HG02973 (cell line): ENCODE measurements at regions not wholly inside any gene's neighbourhood (a gene's known extent, or its start where the extent isn't known, plus 50 kb on each side); places are given as distances from the start of the nearest gene placed in this dataset.

Experiments used
- ATAC-seq: cut with Tn5 transposase; IDR thresholded peaks from one replicate; pipeline ENCODE4 v1.9.1; 2021; ENCODE audit warnings: moderate library complexity; ENCODE audit not compliant: unreplicated experiment

DNA sequence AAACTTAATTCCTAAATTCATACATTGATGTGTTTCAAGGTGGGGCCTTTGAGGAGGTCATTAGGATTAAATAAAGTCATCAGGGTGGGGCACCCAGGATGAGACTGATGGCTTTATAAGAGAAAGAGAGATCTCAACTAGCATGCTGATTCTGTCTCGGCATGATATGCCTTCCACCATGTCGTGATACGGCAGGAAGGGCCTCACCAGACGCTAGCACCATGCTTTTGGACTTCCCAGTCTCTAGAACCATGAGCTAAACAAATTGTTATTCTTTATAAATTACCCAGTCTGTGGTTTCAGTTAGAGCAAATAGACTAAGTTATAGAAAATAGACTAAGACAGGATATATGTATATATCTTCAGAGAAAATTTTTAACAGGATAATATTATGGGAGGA, 759.6 kb downstream of the MED13L start:
- no peak for ATAC-seq

DNA sequence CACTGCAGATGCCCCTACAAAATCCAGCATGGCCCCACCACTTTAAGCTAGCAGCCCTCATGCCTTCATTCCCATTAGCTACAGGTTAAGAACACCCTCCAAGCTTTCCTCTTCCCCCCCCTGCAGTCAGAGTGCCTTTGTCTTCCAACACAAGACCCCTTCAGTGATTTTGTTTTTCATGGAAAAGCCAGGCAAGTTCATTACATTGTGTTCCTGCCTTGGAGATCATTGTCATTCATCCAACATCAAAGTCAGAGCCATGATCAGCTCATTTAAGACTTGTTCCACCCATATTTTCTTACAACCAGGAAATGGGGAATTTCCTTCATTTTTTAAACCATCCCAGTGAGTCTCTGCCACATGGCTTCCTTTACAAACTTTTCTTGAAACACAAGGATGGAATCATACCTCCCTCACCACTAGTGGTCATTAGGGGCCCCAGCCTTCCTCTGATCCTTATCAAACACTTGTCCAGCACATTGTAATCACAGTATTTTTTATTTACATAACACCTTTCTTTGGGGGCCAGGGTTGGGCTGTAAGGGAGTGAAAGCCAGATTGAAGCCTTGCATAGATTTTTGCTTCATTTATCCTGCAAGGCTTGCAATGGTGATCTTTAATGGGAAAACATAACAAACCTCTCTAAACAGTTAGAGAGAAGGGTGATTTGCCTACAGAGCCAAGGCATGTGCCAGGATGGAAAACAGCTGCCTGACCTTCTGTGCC, 765.3 kb downstream of the MED13L start:
- ATAC-seq, result no peak

DNA sequence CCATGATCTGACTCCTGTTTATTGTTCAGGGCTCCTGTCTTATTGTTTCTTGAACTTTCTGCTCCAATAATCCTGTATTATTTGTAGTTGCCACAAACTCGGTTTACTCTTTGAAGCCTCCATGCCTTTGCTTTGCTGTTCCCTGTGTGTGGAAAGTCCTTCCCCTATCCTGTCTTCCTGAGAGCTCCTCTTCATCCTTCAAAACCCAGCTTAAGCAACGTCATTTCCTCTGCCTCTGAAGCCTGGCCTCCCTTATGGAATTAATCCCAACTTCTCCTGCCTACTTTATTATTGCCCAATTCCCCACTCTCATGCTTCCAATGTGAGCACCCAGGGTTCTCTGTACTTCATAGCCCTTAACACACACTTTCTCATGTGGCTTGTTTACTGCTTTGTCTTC, 766.2 kb downstream of the MED13L start:
- ATAC-seq, result no peak

DNA sequence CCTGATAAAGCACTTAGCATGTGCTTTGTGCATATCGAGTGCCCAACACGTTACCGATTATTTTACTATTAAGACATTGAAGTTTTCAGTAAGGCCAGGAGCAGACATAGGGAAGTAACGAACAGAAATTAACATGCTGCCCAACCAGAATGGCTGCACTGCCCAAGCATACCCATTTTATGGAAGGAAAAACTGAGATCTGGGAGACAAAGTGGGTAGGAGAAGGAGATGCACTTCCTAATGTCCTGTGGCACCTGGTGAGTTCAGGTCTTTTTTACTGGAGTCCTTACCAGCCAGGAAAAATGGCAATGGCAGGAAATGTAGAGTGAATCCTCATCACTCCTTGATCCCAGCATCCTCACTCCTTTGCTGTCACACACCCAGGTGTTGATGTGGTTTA, 768.5 kb downstream of the MED13L start:
- no peak for ATAC-seq

DNA sequence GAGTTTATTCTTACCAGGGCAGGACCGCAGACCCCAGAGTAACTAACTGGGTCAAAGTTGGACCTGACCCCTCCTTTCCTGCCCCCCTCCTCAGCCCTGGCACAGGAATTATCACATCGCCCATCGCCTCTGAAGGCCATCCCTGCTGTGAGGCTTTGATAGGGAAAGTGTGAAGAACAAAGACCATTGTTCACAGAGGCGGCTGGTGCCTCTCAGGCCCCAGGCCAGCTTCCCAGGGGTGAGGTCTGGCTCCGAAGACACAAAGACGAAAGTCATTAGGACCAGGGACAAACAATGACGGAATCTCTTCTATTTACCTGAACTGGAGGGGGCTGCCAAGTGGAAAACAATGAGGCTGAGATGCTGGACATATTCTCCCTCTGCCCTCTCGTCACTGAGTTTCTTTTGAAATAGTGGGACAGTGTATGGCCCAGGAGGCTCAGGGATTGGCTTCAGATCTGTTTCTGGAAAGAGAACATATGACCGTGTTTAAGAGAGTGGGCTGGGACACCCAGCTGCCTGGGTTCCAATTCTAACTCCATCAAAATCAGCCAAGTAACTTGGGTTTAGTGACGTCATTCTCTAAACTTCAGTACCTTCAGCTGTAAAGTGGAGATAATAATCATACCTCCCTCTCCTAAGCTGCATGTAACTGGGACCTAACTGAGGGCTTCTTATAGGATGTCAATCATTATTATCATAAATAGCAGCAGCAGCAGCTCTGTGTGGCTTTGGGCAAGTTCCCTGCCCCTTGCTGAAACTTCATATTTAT, 769.4 kb downstream of the MED13L start:
- ATAC-seq, result no peak

DNA sequence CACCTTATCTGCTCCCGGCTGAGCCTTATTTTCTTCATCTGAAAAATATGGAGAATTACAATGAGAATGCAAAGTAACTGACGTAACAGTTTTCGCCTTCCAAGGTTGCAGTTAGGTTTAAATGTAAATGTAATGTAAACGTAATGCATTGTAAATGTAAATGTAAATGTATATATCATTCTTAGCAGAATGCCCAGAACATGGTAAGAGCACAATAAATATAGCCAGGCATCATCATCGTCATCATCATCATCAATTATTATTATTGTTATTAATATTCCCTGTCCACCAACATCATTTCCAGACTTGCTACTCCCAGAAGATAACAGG, 770.0 kb downstream of the MED13L start:
- no peak for ATAC-seq

DNA sequence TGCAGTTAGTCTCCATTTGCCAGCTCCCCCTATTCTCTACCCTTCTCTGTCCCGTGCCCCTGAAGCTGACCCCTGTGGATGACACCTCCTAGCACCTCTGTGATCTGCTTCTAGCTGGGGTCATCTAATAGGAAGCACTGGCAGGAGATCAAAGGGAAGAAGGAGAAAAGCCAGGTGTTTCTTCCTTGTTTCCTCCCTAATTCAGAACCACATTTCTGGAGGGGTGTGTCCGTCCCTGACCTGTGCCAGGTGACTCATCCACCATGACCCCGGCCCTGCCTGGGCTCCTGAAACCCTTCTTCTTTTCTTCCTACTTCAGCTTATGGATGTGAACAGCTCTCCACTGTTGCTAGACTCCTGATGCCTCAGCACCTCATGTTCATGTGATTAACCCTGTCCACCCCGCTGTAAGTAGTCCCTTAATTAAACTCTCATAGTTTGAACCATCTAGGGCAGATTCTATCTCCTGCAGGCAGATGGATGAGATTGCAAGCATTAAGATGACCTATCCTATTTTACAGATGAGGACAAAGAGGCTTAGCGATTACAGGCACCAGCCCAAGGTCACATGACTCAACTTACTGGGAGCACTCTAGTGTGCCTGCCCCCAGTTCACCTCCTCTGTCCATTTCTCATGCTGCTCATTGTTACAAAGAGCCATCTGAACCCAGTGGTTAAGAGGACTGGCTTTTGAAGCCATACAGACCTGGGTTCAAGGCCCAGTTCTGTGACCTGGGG, 770.5 kb downstream of the MED13L start:
- no peak for ATAC-seq

DNA sequence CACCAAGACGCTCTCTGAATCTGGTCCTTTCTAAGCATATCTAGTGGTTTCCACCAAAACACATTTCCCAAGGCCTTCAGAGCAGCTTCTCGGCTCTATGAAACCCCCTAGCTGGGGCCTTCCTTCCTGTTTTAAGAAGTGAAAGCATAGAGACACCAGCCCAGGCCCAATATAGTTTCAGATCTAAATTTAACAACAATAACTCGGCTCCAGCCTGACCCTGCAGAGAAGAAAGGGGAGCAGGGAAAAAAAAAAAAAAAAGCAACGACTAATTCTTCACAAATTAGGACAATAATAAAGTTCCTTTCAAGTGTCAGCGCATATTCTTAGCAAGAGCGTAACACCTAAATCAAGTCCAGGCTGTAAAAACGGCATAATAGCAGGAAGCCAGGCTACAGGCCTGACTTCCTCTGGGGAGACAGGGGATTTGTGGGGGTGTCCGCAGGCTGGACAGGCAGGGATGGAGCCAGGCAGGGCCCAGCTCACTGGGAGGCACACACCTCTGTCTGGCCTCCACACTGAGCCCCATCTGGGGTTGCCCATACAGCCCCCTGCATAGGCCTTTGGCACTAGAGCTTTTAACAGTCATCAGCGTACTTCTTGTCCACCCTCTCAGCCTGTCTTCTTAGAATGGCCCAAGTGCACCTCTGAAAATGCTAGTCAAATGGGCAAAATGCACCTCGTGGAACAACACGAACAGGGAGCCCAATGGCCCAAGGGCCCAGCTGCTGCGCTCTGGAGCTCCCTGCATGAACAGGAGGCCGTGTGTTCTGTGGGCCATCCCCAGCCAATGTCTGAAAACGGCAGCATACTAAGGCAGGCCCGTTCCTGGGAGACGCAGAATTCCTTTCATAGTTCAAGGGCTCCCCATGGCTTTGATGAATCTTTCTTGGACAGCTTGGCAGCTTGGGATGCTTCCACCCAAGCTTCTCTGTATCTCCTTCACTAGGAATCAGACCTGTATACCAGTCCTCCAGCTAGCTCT, 772.9 kb downstream of the MED13L start:
- ATAC-seq, result no peak

DNA sequence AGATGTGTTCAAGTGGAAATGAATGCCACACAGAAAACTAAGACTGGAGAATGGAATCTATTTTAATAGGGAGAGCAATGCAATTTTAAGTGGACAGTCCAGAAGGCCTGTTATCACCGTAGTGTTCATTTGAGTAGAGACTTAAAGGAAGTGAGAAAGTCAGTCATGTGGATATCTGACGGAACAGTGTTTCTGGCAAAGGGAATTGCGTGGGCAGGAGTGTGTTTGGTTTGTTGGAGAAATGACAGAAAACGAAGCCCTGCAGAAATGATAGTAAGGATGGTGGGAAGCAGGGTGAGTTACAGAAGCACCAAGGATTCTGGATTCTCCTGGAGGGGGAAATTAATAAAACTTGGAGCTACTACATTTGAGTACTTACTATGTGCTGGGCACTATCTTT, 776.6 kb downstream of the MED13L start:
- ATAC-seq, result no peak

DNA sequence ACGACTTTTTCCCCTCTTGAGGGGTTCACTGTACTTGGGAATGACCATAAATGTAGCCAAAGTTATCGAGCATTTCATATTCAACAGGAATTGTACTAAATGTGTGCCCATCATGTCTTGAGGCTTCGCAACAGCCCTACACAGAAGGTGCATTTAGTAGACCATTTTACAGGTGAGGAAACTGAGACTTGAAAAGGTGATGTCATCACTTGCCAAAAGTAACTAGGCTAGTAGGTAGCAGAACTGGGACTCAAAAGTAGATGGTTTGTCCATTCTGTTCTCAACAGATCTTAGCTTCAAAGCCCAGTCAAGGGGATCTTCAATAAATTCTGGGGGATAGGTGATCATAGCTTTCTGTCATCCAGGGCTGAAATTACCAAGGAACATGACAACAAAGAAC, 782.2 kb downstream of the MED13L start:
- no peak for ATAC-seq

DNA sequence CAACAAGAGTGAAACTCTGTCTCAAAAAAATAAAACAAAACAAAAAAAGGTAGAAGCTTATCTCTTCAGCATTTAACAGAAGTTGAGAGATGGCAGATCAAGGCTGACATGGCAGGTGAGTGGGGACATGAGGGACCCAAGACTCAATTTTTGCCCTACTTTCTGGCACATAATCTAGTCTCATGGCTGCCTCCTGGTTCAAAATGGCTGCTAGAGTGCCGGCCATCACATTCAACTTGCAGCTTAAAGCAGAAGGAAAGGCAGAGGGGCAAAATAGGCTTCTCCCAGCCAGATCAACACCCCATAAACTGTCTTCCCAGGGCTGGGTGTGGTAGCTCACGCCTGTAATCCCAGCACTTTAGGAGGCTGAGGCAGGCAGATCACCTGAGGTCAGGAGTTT, 784.9 kb downstream of the MED13L start:
- no peak for ATAC-seq

DNA sequence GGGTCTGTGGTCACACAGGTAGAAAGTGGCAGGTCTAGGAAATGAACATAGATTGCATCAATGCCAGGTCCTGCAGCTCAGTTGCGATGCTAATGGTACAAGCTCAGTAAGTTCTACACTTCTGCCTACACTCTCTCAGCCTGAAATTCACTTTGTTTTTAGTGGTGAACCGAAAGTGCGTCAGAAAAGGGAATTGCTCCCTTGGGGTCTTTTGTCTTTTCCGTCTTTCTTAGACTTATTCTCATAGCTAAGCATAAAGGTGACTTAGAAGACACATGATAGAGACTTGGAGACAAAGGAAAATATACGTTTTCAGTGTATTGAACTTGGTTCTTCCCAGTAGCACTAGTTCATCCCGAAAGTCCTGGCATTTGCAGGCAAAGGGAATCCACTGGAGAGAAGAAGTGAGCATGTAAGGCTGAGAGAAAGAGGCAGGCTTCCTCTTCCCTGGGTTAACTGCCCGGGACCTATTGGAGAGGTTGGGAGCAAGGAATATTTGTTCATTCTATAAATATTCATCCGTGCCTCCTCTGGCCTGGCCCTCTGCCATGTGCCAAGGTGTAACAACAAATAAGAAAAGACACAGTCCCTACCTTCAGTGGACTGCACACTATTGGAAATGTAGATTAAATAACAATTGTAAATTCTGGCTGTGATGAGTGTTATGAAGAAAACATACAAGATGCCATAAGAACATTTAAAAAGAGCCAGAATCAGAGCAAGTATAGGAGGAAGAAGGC, 785.8 kb downstream of the MED13L start:
- ATAC-seq, result no peak

DNA sequence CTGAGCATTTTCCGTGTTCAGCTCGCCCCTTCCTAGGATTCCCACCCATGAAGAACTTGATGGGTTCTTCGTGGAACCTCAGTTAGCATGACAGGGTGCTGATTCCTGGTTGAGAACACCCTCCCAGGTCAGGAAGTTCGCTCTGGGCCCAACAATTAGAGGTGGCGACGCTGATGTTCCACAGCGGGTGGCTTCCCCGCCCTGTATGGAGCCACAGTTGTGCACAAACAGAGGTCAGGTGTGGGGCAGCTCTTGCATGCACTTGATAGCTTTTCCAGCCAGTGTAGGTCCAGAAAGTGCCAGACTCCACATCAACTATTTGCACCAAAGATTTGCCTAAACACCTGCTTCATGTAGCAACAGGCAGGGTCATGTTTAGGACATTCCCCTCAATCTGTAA, 788.2 kb downstream of the MED13L start:
- ATAC-seq, result no peak

DNA sequence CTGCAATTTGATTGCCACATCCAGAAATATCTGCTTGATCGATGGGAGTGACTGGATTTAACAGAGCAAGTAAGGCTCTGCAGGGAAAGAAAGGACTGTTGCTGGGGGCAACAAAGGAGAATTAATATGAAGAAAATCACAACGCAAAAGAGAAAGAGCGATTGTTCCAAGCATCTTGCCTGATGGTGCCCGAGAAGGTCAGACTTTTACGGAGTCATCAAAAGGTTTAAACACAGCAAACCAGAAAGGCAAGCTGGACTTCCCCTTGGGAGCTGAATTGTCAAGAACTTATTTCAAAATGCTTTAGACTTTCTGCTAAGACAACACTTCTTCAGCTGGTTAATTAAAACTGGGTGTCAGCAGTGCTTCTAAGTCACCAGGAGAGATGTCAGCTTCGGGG, 791.5 kb downstream of the MED13L start:
- ATAC-seq, result no peak

DNA sequence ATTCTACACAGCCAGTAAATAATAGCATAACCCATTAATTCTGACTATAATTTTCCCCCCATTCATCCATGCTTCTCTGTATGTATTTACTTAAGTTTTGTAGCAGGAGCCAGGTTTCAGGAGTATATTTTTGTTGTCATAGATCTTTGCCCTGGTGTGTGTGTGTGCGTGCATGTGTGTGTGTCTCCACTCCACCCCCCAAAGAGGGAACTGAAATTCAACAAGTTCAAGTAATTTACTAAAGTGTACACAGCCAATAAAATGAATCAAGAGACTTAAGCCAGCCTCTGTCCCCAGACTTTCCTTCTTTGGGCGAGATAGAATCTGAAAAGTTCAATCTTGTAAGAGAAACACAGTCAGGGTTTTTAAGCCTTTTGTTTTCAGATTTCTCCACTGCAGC, 792.0 kb downstream of the MED13L start:
- no peak for ATAC-seq

DNA sequence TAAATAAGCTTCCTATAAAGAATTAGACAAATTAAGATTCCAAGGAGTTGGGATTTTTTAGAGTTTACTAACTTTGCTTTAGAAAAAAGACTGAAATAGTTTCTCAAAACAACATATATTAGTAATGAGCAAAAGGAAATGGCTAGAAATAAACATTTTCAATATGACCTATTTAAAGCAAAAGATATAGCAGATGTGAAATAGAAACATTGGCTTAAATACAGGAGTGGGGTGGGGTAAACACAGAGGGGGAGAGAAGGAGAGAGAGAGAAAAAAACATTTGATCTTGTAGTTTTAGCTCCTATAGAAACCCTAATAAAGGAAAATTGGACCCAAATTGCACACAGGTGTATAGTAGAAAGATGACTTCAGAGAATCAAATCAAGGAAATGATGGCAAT, 794.5 kb downstream of the MED13L start:
- ATAC-seq, result no peak

DNA sequence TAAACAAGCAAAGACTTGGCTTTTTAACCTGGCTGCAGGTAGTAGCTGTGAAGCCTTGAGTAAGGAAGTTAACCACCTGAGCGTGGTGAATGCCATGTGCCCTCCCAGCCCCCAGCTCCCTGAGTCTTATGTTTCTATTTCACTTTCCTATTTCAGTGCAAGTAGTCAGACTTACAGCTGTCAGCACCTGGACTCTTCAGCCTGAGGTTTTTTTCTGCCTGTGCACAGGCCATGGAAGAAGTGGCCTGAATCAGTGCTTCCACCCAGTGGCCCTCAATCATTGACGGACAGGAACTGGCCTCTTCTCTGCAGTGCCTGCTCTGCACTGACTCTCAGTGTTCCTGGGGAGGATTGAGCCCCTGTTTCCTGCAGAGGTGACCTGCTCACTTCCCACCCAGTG, 796.4 kb downstream of the MED13L start:
- no peak for ATAC-seq

DNA sequence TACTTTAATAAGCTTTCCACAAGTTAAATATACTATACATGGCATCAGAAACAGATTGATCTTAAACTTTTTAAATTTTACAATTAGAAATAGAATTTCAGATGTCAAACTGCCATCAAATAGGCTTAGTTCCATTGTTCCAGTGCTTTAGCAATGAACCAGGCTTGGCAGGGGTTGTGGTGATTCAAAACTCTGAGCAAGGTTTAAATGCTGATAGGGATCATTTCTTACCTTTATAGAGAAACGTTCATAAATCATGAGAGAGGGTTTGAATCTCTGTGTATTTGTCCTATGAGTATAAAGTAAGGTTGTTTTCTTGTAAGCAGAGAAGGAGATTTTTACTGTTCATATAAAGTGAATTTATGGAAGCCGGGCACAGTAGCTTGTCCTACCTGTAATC, 794.5 kb upstream of the TBX3 start:
- ATAC-seq, result no peak

DNA sequence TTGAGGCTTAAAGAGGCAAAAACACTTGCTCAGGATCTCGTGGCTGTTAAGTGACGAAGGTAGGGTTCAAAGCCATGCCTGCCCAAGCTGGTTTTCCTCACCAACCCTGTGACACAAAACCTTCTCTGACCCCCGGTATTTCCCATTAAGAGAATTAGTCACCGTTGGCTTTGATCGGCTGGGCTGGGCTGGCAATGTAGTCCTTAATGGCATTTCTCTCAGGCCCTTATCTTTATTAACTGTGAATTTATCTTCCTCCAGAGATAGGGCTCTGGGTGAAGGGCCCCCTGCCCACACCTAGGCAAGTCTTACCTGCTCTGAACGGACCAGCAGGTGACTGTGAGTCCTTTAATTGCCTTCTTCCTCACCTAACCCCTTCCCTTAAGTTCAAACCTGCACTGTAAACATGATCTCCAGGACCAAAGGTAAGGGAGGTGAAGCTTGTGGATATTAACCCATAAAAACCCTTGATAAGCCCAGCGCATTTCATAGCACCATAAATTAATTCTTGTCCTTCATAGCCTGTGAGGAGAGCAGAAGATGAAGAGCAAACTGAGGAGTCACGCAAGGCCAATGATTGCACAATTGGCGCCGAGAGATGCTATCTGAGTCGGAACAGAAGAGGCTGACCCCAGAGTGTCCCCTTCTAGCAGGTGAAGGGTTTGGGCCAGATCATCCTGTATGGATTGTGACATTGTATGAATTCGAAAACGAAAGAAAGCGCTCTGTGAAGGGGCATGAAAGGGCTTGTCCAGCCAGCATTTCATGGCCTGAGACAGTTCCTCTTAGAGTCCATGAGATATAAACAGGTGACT, 790.8 kb upstream of the TBX3 start:
- no peak for ATAC-seq
